Right lobe of liver (tissue), 6 donors: ENCODE measurements at regions not wholly inside any gene's neighbourhood (a gene's known extent, or its start where the extent isn't known, plus 50 kb on each side); places are given as distances from the start of the nearest gene placed in this dataset.

Source experiments
- ATAC-seq, 4 donors: fragments of 200-7000 bp; cut with Tn5 transposase; one replicate each; pipeline ENCODE4 v1.9.1; 2020; ENCODE audit warnings: mild to moderate bottlenecking in 4 of 4, moderate library complexity in 4 of 4
- DNase-seq, 3 donors: peaks; one replicate each; pipeline ENCODE4 v3.0.0-alpha.2; 2020
- H3K27ac ChIP-seq, 3 donors: fragments of 200-600 bp; one replicate each; pipeline ENCODE4 v1.8.0; 2022
- H3K27me3 ChIP-seq, 2 donors: fragments of 200-600 bp; one replicate each; pipeline ENCODE4 v1.8.0; 2022
- H3K36me3 ChIP-seq, 4 donors: fragments of 200-600 bp; sonication (generic) in 1 of 4; one replicate each; pipeline versions ENCODE4 v1.5.1 to v1.8.0; 2017 to 2022; ENCODE audit warnings: control low read depth in 1 of 4
- H3K4me1 ChIP-seq, 4 donors: fragments of 200-600 bp; sonication (generic) in 1 of 4; one replicate each; pipeline versions ENCODE4 v1.5.1 to v1.8.0; 2017 to 2022; ENCODE audit warnings: control low read depth in 1 of 4
- H3K4me3 ChIP-seq, 3 donors: fragments of 200-600 bp; one replicate each; pipeline ENCODE4 v1.8.0; 2022
- H3K9me3 ChIP-seq, 4 donors: fragments of 200-600 bp; sonication (generic) in 1 of 4; one replicate each; pipeline versions ENCODE4 v1.5.1 to v1.8.0; 2017 to 2022; ENCODE audit warnings: control low read depth in 1 of 4
- CTCF ChIP-seq, 4 donors: fragments of 200-600 bp in 3 of 4; fragments of 450-650 bp in 1 of 4; IDR thresholded peaks; one replicate each; pipeline versions ENCODE4 v1.5.1 to v1.8.0; 2016 to 2022; ENCODE audit warnings: antibody characterized with exemption in 4 of 4, mild to moderate bottlenecking in 2 of 4
- POLR2A ChIP-seq: fragments of 450-650 bp; IDR thresholded peaks from one replicate; pipeline ENCODE4 v1.6.1; 2017; ENCODE audit warnings: antibody characterized with exemption, mild to moderate bottlenecking
- WGBS: methylation state at CpG from one replicate; pipeline ENCODE4 v1.1.6; 2018; ENCODE audit warnings: low coverage, low lambda C conversion rate; ENCODE audit not compliant: insufficient coverage; ENCODE audit errors: missing lambda C conversion rate; 5-methylcytosine and 5-hydroxymethylcytosine counted together
- intact Hi-C, 2 donors: fragments of 100-400 bp; cut with DNase I; formaldehyde crosslinking; loops; one replicate each; pipeline versions ENCODE4 v1.11.2 to v1.14.1; 2022
- donor health status: DM: no; HTN: yes; CAD: no.
- donor health status: DM: no; HTN: no; CAD: no.
- donor health status: DM: no; HTN: no; CAD: no.
- donor health status: DM: no; HTN: yes; CAD: no.
- donor health status: DM: no; HTN: yes; CAD: no.

DNA sequence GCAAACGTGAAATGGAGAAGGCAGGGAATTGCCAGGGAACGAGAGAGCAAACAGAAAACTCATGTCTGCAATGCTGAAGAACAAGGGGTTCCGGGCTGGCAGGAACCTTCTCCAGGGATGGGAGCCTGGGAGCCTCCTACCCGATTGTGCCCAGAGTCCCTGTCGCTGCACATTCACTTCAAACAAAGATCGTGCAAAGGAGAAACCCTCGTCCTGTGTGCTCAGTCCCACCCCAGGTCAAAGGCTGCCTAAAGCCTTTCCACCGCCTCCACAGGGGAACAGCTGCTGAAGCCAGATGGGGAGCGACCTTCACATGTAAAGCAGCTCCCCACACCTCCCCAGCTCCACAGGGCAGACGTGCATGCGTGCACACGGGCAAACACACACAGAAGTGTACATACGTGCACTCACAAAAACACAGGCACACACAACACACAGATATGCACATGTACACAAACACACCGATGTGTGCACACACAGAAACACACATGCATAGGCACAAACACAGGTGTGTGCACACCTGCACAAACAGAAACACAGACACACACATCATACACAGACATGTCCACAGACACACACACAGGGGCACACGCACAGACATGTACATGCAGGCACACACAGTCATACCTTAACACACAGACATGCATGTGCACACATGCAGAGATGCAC, 460.1 kb upstream of the SALL3 start:
- Histone ChIP-seq H3K4me1 (no peaks in the 10 kb centered on the region), H3K27me3 (no peaks in the 10 kb centered on the region), H3K4me3 (no peak overlapping the region), H3K9me3 (no peaks in the 10 kb centered on the region), H3K36me3 (no peaks in the 10 kb centered on the region), H3K27ac (no peak overlapping the region)
- 54% methylated on average over 4 of the region's 15 CpGs for WGBS
- ATAC-seq (no peak), DNase-seq (peak in 1 of 3 donors; percentile 17)
- TF ChIP-seq POLR2A (no peak), CTCF (IDR thresholded peaks at IDR 0.05) (no peak)
- intact Hi-C loops = no loop called here

GRCh38 chr18:78521136-78521535, 458.5 kb upstream of the SALL3 start:
- no peak for TF ChIP-seq POLR2A
- TF ChIP-seq CTCF (IDR thresholded peaks at IDR 0.05) = no peak
- H3K36me3 ChIP-seq = no peaks in the 10 kb centered on the region
- no peak overlapping the region for H3K27ac ChIP-seq
- H3K4me1 ChIP-seq = no peaks in the 10 kb centered on the region
- H3K27me3 ChIP-seq = no peaks in the 10 kb centered on the region
- ATAC-seq (no peak), DNase-seq (peak in 1 of 3 donors; percentile 22)
- no peaks in the 10 kb centered on the region for H3K9me3 ChIP-seq
- no peak overlapping the region for H3K4me3 ChIP-seq
- WGBS = 63% methylated on average over 3 of the region's 11 CpGs
- intact Hi-C loops = no loop called here

DNA sequence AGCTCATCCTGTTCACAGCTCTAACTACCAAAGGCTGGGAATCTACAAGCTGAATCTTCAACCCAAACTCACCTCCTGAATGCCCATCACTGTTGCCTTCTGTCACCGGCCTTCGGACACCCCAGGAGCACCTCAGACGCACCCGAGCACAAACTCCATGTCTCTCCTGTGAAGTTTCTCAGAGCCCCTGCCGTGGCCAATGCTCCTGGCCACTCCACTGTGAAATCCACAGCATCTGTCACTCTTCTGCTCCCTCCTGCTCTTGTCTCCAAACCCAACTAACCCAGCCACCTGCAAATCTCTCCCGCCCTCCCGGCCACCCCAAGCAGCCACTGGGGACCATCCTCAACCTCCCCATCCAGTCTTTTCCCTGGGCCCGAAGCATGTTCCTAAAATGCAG, 457.9 kb upstream of the SALL3 start:
- TF ChIP-seq POLR2A (no peak), CTCF (IDR thresholded peaks at IDR 0.05) (no peak)
- no peak overlapping the region for H3K4me3 ChIP-seq
- H3K9me3 ChIP-seq = no peaks in the 10 kb centered on the region
- H3K27ac ChIP-seq = no peak overlapping the region
- peak in 1 of 3 donors; percentile 13 for DNase-seq
- H3K36me3 ChIP-seq = no peaks in the 10 kb centered on the region
- no peak for ATAC-seq
- WGBS = 83% methylated on average over 3 of the region's 8 CpGs
- intact Hi-C loops = no loop called here
- H3K4me1 ChIP-seq = no peaks in the 10 kb centered on the region
- H3K27me3 ChIP-seq = no peaks in the 10 kb centered on the region

DNA sequence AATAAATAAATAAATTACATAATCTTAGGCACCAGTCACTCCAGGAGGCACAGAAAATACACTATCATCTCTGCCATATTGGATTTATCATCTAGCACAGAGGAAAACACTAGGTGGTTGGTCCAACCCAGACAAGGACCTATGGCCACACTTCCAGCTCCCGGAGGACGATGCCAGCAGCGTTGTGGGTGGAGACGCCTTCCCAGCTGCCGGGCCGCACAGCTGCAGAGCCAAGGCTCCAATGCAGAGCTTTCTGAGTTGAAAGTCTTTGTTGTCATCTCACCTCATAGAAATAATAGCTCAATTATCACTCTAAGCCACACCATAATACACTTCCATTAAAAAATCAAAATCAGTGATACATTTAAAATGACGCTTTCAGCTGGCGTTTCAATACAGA, 457.1 kb upstream of the SALL3 start:
- DNase-seq = peak in 1 of 3 donors; percentile 20
- Histone ChIP-seq H3K4me3 (no peak overlapping the region), H3K4me1 (no peaks in the 10 kb centered on the region), H3K9me3 (no peaks in the 10 kb centered on the region), H3K27me3 (no peaks in the 10 kb centered on the region), H3K36me3 (no peaks in the 10 kb centered on the region), H3K27ac (no peak overlapping the region)
- 82% methylated on average over 8 of the region's 8 CpGs for WGBS
- intact Hi-C loops = no loop called here
- ATAC-seq = no peak
- TF ChIP-seq POLR2A (no peak), CTCF (IDR thresholded peaks at IDR 0.05) (no peak)

GRCh38 chr18:78523850-78524249, 455.8 kb upstream of the SALL3 start:
- Histone ChIP-seq H3K9me3 (no peaks in the 10 kb centered on the region), H3K27ac (no peak overlapping the region), H3K4me1 (no peaks in the 10 kb centered on the region), H3K36me3 (no peaks in the 10 kb centered on the region), H3K27me3 (no peaks in the 10 kb centered on the region), H3K4me3 (no peak overlapping the region)
- no peak for ATAC-seq
- 44% methylated on average over 3 of the region's 12 CpGs for WGBS
- intact Hi-C loops = no loop called here
- peak in 1 of 3 donors; percentile 28 for DNase-seq
- TF ChIP-seq CTCF (IDR thresholded peaks at IDR 0.05) = no peak
- no peak for TF ChIP-seq POLR2A
